DND-41 (cell line): ENCODE measurements at regions not wholly inside any gene's neighbourhood (a gene's known extent, or its start where the extent isn't known, plus 50 kb on each side); places are given as distances from the start of the nearest gene placed in this dataset.

Experiments used
- ATAC-seq: fragments of 200-7000 bp; cut with Tn5 transposase; 3 replicates; pipeline ENCODE4 v1.9.1; 2021; ENCODE audit warnings: low read depth; ENCODE audit not compliant: insufficient read depth
- DNase-seq: peaks from one replicate; pipeline ENCODE4 v3.0.0-alpha.2; 2020
- H2AFZ ChIP-seq: 2 replicates; pipeline ENCODE4 v1.6.0; 2012; ENCODE audit warnings: low read depth, low read length
- H3K27ac ChIP-seq: 2 replicates; pipeline ENCODE4 v1.5.1; 2012; ENCODE audit warnings: low read length, inconsistent platforms
- H3K27me3 ChIP-seq: fragments of 200-600 bp; sonication (generic); 2 replicates; pipeline ENCODE4 v1.6.0; 2012; ENCODE audit warnings: low read length, mild to moderate bottlenecking, inconsistent platforms; ENCODE audit not compliant: insufficient read depth, poor library complexity
- H3K36me3 ChIP-seq: 2 replicates; pipeline ENCODE4 v1.5.1; 2012; ENCODE audit warnings: low read length, inconsistent platforms; ENCODE audit not compliant: insufficient read depth
- H3K4me1 ChIP-seq: 2 replicates; pipeline ENCODE4 v1.5.1; 2012; ENCODE audit warnings: mild to moderate bottlenecking, low read length; ENCODE audit not compliant: insufficient read depth
- H3K4me2 ChIP-seq: 2 replicates; pipeline ENCODE4 v1.6.0; 2012; ENCODE audit warnings: mild to moderate bottlenecking, moderate library complexity, low read length, inconsistent platforms; ENCODE audit not compliant: insufficient read depth
- H3K4me3 ChIP-seq, 2 experiments: fragments of 200-600 bp in 1 of 2; shearing (Covaris generic) in 1 of 2; 2 replicates each; pipeline ENCODE4 v1.5.1; 2012 to 2016; ENCODE audit warnings: inconsistent platforms in 2 of 2, low read length in 2 of 2, mild to moderate bottlenecking in 2 of 2, low read depth in 1 of 2, moderate library complexity in 1 of 2
- H3K79me2 ChIP-seq: 2 replicates; pipeline ENCODE4 v1.6.0; 2012; ENCODE audit warnings: low read length, inconsistent platforms; ENCODE audit not compliant: insufficient read depth
- H3K9ac ChIP-seq: 2 replicates; pipeline ENCODE4 v1.6.0; 2012; ENCODE audit warnings: low read depth, mild to moderate bottlenecking, inconsistent platforms, low read length, moderate library complexity
- H3K9me3 ChIP-seq: 2 replicates; pipeline ENCODE4 v1.5.1; 2012; ENCODE audit warnings: low read length, moderate library complexity, mild to moderate bottlenecking, inconsistent platforms; ENCODE audit not compliant: insufficient read depth, severe bottlenecking
- H4K20me1 ChIP-seq: 2 replicates; pipeline ENCODE4 v1.6.0; 2012; ENCODE audit warnings: low read length; ENCODE audit not compliant: insufficient read depth
- EZH2 ChIP-seq: IDR thresholded peaks from 3 replicates; pipeline ENCODE4 v1.6.1; 2012; ENCODE audit warnings: borderline replicate concordance, low read depth, mild to moderate bottlenecking, moderate library complexity, low read length, inconsistent platforms; ENCODE audit not compliant: severe bottlenecking
- TF ChIP-seq, protein P1 (sequence below): IDR thresholded peaks from 2 replicates; pipeline ENCODE4 v1.5.1; 2012; ENCODE audit warnings: borderline replicate concordance, low read length, moderate library complexity, mild to moderate bottlenecking; ENCODE audit not compliant: poor library complexity, severe bottlenecking; ENCODE audit errors: extremely low read depth

DNA sequence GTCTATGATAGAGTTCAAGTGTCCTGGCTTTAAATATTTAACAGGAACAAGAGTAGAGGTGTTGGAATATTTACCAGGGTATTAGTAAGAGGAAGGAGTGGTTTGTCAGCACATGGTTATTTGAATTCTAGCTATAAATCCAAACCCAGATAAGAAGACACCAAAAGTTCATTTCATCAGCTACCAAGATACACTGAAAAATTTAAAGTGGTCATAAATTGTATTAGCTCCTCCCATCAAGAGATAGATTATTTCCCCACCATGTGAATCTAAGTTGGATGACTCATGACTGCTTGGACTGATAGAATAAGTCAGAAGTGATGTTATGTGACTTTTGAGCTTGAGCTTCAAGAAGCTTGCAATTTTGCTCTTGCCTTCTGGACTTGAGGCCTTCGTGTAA is 72.1 kb upstream of the GRAMD2B start:
- ATAC-seq = no peak
- no peak overlapping the region for H3K4me2 ChIP-seq
- no peak for DNase-seq

DNA sequence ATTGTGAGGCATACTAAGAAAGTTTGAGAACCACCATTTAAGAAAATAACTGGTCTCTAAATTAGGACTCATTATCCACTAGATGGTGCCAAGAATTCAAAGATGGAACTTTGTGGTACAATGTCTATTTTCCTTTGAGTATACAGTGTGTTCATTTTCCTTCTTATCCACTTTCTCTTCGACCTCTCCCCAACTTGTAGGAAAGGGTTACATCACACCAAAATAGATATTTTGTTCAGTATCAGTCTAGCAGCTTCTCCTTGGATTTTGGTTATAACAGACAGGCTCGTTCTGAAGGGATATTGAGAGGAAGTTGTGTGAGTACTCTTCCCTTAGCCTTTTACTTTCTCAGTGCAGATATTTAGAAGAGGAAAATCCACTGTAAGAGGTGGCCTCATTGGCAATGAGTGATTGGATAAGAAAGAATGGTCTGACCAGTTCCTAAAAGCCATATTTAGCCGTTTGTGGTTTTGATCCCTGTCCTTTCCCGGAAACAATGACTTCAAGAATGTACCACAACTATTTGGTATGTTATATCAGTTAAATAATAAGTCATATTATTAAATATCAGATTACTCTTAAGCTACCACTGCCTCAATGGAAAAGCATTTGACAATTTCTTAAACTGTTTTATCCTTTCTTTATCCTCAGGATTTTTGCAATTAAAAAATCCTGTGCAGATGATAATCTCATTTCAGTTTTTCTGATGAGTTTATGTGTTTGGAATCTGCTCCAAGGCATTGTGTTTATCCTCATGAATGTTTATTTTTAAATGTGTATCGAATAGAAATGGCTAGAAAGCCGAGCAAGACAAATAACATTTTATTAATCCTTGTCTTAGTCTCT is 69.0 kb upstream of the GRAMD2B start:
- H4K20me1 ChIP-seq = no peaks in the 10 kb centered on the region
- no peak overlapping the region for H2AFZ ChIP-seq
- no peak overlapping the region for H3K9ac ChIP-seq
- peaks cover 9% of the 10 kb centered on the region; the same call in 1 of the 2 replicates for H3K4me1 ChIP-seq
- peak overlapping the region; percentile 4; the same call in 1 of the 2 replicates for H3K4me2 ChIP-seq
- no peaks in the 10 kb centered on the region for H3K79me2 ChIP-seq
- no peaks in the 10 kb centered on the region for H3K9me3 ChIP-seq
- no peaks in the 10 kb centered on the region for H3K36me3 ChIP-seq
- TF ChIP-seq EZH2 = no peak
- TF ChIP-seq, protein P1, sequence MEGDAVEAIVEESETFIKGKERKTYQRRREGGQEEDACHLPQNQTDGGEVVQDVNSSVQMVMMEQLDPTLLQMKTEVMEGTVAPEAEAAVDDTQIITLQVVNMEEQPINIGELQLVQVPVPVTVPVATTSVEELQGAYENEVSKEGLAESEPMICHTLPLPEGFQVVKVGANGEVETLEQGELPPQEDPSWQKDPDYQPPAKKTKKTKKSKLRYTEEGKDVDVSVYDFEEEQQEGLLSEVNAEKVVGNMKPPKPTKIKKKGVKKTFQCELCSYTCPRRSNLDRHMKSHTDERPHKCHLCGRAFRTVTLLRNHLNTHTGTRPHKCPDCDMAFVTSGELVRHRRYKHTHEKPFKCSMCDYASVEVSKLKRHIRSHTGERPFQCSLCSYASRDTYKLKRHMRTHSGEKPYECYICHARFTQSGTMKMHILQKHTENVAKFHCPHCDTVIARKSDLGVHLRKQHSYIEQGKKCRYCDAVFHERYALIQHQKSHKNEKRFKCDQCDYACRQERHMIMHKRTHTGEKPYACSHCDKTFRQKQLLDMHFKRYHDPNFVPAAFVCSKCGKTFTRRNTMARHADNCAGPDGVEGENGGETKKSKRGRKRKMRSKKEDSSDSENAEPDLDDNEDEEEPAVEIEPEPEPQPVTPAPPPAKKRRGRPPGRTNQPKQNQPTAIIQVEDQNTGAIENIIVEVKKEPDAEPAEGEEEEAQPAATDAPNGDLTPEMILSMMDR = peak; percentile 64
- ATAC-seq (peak; percentile 48; the same call in 1 of the 3 replicates), DNase-seq (no peak)
- H3K27ac ChIP-seq = no peak overlapping the region
- H3K4me3 ChIP-seq = no peak overlapping the region
- peaks cover 7% of the 10 kb centered on the region for H3K27me3 ChIP-seq

More for the DNA sequence above, 72.1 kb upstream of the GRAMD2B start:
- H3K79me2 ChIP-seq = no peaks in the 10 kb centered on the region
- no peaks in the 10 kb centered on the region for H4K20me1 ChIP-seq
- no peak for TF ChIP-seq EZH2
- TF ChIP-seq, protein P1 = no peak
- peaks cover 4% of the 10 kb centered on the region for H3K27me3 ChIP-seq
- no peak overlapping the region for H3K9ac ChIP-seq
- peaks cover 9% of the 10 kb centered on the region; the same call in 1 of the 2 replicates for H3K4me1 ChIP-seq
- H3K4me3 ChIP-seq = no peak overlapping the region
- H3K36me3 ChIP-seq = no peaks in the 10 kb centered on the region
- no peak overlapping the region for H3K27ac ChIP-seq
- no peaks in the 10 kb centered on the region for H3K9me3 ChIP-seq
- no peak overlapping the region for H2AFZ ChIP-seq

DNA sequence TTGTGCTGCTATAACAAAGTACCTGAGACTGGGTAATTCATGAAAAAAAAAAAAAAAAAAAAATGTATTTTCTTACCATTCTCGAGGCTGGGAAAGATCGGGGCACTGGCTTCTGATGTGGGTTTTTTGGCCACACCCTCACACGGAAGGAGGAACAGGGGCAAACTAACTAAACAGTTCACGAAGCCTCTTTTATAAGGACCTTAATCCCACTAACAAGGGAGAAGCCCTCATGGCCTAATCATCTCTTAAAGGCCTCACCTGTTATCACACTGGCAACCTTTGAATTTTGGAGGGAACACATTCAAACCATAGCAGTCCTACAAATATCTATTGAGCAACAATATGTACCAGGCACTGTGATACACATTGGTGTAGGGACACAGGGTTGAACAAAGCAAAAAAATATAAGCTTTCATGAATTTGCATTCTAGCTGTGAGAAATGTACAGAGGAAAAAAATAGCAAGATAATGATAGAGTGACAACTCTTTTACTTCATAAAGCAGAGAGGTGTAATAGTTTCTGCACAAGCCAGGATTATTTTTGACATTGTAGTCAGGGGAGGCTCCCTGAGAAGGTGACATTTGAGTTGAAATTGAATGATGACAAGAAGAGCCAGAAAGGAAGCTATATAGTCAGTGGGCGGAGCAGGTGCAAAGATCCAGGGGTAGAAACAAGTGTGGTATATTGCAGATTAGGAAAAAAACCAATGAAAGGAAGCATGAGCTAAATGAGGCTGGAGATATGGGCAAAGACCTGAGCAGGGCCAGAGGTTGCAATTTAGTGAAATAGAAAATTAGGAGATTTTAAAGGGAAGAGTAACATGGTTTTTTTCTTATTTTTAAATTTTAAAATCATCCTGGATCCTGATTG is 68.1 kb upstream of the GRAMD2B start:
- H3K4me3 ChIP-seq = no peak overlapping the region
- H3K27ac ChIP-seq = no peak overlapping the region
- no peak overlapping the region for H2AFZ ChIP-seq
- ATAC-seq (0 out of 3 replicates have a peak, but pooled peaks have one; percentile 39), DNase-seq (peak; percentile 10)
- TF ChIP-seq, protein P1 = no peak
- TF ChIP-seq EZH2 = no peak
- no peaks in the 10 kb centered on the region for H3K79me2 ChIP-seq
- peaks cover 14% of the 10 kb centered on the region for H3K27me3 ChIP-seq
- no peaks in the 10 kb centered on the region for H3K36me3 ChIP-seq
- H3K9me3 ChIP-seq = no peaks in the 10 kb centered on the region
- H4K20me1 ChIP-seq = no peaks in the 10 kb centered on the region
- peaks cover 9% of the 10 kb centered on the region; the same call in 1 of the 2 replicates for H3K4me1 ChIP-seq
- no peak overlapping the region for H3K9ac ChIP-seq
- no peak overlapping the region for H3K4me2 ChIP-seq
